Fibroblast of the conjunctiva (primary cell): ENCODE measurements at regions not wholly inside any gene's neighbourhood (a gene's known extent, or its start where the extent isn't known, plus 50 kb on each side); places are given as distances from the start of the nearest gene placed in this dataset.
"Not testable (repeated sequence)": the region's sequence is repeated elsewhere in the genome, so short reads cannot be mapped to it uniquely, and the experiment has no call there.

ENCODE experiments used
- DNase-seq: peaks from one replicate; pipeline ENCODE4 v3.0.0-alpha.2; 2010; ENCODE audit warnings: low read depth

- DNase-seq = no peak
Observed at GRCh38 chr4:66028668-66029067, 358.4 kb upstream of the EPHA5 start.

GRCh38 chr4:66023061-66023460 lies 352.8 kb upstream of the EPHA5 start:
- no peak for DNase-seq

- no peak for DNase-seq
Observed at GRCh38 chr4:66017671-66018070, 347.4 kb upstream of the EPHA5 start.

- DNase-seq = no peak
Observed at GRCh38 chr4:66016240-66016639, 346.0 kb upstream of the EPHA5 start.

- no peak for DNase-seq
Observed at GRCh38 chr4:66014146-66014765, 344.0 kb upstream of the EPHA5 start.

- no peak for DNase-seq
Observed at GRCh38 chr4:66000510-66001117, 330.3 kb upstream of the EPHA5 start.

DNA sequence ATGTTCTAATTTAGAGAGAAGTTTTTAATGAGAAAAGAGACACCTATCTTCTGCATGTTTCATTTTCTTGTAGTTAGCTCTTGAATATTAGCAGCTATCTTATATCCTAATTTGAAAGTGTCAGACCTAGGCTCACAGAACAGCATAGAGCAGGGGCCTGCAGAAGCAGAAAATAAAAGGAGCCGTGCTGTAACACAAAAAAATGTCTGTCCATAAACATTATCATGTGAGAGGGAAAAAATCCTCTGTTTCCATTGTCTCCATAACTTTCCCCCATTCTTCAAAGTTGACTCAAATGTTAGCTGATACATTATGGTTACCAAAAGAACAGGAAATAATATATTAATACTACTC lies 329.2 kb upstream of the EPHA5 start:
- no peak for DNase-seq

DNA sequence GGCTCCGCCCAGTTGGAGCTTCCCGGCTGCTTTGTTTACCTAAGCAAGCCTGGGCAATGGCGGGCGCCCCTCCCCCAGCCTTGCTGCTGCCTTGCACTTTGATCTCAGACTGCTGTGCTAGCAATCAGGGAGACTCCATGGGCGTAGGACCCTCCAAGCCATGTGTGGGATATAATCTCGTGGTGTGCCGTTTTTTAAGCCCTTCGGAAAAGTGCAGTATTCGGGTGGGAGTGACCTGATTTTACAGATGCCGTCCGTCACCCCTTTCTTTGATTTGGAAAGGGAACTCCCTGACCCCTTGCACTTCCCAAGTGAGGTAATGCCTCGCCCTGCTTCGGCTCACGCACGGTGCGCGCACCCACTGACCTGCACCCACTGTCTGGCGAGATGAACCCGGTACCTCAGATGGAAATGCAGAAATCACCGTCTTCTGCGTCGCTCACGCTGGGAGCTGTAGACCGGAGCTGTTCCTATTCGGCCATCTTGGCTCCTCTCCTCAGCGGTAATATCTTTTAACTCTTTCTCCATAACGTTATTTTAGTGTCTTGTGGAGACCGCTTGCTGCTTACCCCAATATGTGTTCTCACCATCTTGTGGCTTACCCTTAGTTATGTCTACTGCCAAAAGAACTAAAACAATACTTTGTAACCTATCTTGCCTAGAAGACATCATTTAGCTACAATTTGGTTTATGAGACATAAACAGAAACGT lies 328.7 kb upstream of the EPHA5 start:
- DNase-seq = not testable (repeated sequence)

GRCh38 chr4:65983061-65983460 lies 312.8 kb upstream of the EPHA5 start:
- DNase-seq = peak; percentile 6

DNA sequence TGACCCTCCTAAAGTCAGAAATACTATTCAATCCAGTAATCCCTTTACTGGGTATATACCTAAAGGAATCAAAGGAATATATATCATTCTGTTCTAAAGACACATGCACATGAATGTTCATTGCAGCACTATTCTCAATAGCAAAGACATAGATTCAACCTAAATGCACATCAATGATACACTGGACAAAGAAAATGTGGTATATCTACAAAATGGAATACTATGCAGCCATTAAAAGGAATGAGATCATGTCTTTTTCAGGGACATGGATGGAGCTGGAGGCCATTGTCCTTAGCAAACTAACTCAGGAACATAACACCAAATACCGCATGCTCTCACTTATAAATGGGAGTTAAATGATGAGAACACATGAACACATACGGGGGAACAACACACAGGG lies 306.0 kb upstream of the EPHA5 start:
- no peak for DNase-seq

GRCh38 chr4:65973186-65973585 lies 302.9 kb upstream of the EPHA5 start:
- no peak for DNase-seq

GRCh38 chr4:65971686-65972085 lies 301.4 kb upstream of the EPHA5 start:
- DNase-seq = no peak

DNA sequence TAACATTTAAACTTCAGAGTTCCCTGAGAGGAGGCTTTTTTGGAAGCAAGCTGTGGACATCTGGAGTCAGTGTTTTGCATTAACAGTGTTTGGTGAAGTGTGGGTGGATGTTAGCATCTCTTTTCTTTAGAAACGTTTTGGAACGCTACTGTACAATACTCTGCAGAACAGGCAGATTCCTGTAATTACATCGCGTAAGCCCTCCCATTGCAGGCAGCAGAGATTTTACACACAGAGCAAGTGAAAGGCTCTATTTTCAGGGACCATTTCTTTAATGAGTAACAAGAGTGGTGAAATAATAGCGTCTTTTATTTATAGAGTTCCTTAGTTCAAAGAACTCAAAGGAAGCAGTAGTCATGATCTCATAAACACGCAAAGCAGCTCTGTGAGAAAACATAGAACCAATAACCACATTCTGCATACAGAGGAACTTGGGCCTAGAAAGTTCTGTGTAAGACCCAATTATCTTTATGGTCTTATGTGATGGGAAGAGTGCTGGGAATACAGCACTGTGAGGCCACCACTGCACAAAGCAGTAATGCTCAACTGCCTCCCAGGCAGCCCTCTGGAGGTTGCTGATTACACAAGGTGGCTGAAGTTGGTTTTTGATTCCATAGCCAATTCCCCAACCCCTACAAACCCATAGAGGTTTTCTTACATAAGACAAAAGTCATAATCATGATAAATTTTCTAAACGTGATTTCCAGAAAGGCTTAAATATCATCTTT lies 298.7 kb upstream of the EPHA5 start:
- DNase-seq = no peak

GRCh38 chr4:65960751-65961150 lies 290.5 kb upstream of the EPHA5 start:
- DNase-seq = no peak

GRCh38 chr4:65954416-65954815 lies 284.1 kb upstream of the EPHA5 start:
- DNase-seq = no peak

- DNase-seq = no peak
Observed at GRCh38 chr4:65951177-65951576, 280.9 kb upstream of the EPHA5 start.

- no peak for DNase-seq
Observed at GRCh38 chr4:65943076-65943475, 272.8 kb upstream of the EPHA5 start.

- no peak for DNase-seq
Observed at GRCh38 chr4:65924843-65925242, 254.6 kb upstream of the EPHA5 start.

- no peak for DNase-seq
Observed at GRCh38 chr4:65923616-65924015, 253.3 kb upstream of the EPHA5 start.

DNA sequence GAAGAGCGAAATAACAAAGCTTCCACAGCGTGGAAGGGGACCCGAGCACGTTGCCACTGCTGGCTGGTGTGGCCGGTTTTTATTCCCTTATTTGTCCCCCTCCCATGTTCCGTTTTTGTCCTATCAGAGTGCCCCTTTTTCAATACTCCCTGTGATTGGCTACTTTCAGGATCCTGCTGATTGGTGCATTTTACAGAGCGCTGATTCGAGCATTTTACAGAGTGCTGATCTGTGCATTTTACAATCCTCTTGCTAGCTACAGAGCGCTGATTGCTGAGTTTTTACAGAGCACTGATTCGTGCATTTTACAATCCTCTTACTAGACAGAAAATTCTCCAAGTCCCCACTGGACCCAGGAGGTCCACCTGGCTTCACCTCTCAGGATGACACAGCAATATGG lies 250.9 kb upstream of the EPHA5 start:
- no peak for DNase-seq

DNA sequence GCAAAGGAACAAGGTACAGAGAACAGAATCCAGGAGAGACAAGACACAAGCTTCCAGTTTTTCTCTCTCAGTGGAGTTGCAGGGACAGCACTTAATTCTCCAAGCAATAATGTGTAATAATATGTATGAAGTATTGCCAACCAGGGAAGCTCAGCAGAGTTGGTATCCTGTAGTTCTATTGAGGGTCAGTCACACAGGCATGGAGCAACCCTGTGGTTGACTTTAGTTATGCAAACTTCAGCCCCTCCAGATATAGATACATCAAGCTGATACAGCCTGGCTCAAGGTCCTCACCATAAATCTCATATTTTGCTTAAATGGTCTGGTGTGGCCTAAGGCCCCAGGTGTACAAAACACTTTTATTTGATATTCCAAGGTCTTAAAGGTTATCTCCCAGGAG lies 248.6 kb upstream of the EPHA5 start:
- no peak for DNase-seq

GRCh38 chr4:65918212-65918611 lies 247.9 kb upstream of the EPHA5 start:
- no peak for DNase-seq

GRCh38 chr4:65917486-65917885 lies 247.2 kb upstream of the EPHA5 start:
- no peak for DNase-seq
